GM23338 (cell line): ENCODE measurements at regions not wholly inside any gene's neighbourhood (a gene's known extent, or its start where the extent isn't known, plus 50 kb on each side); places are given as distances from the start of the nearest gene placed in this dataset.

ENCODE experiments used
- CREB1 ChIP-seq: fragments of 250-450 bp; sonication (Bioruptor Pico); IDR thresholded peaks from 2 replicates; pipeline ENCODE4 v1.5.0; 2020; ENCODE audit warnings: low read depth, mild to moderate bottlenecking, moderate library complexity
- EZH2 ChIP-seq: fragments of 200-600 bp; sonication (generic); IDR thresholded peaks from one replicate; pipeline ENCODE4 v1.8.0; 2017; ENCODE audit warnings: antibody characterized with exemption, mild to moderate bottlenecking, low read depth; ENCODE audit not compliant: unreplicated experiment
- EZH2phosphoT487 ChIP-seq: fragments of 200-600 bp; sonication (generic); IDR thresholded peaks from one replicate; pipeline ENCODE4 v1.8.1; 2018; ENCODE audit warnings: antibody characterized with exemption; ENCODE audit not compliant: unreplicated experiment
- POLR2AphosphoS5 ChIP-seq: IDR thresholded peaks from 2 replicates; pipeline ENCODE4 v1.6.1; 2016; ENCODE audit warnings: antibody characterized with exemption, low read depth
- ZNF114 ChIP-seq: fragments of 250-450 bp; sonication (Bioruptor Pico); IDR thresholded peaks from 2 replicates; pipeline ENCODE4 v1.5.0; 2020; ENCODE audit warnings: mild to moderate bottlenecking, moderate library complexity
- ZNF331 ChIP-seq: fragments of 250-450 bp; sonication (Bioruptor Pico); IDR thresholded peaks from 2 replicates; pipeline ENCODE4 v1.5.0; 2020; ENCODE audit warnings: low read depth, mild to moderate bottlenecking, moderate library complexity
- TF ChIP-seq, protein P1 (sequence below), 2 experiments: fragments of 200-600 bp in 1 of 2; sonication (generic) in 1 of 2; conservative IDR thresholded peaks; 2 replicates each; pipeline versions ENCODE4 v1.5.1 to v1.6.1; 2016 to 2017; ENCODE audit warnings: antibody characterized with exemption in 2 of 2, low read depth in 2 of 2, mild to moderate bottlenecking in 2 of 2, moderate library complexity in 1 of 2
- TF ChIP-seq, protein P2 (sequence below): fragments of 250-450 bp; sonication (Bioruptor Pico); IDR thresholded peaks from 2 replicates; pipeline ENCODE4 v1.5.0; 2020; ENCODE audit warnings: mild to moderate bottlenecking, moderate library complexity
- TF ChIP-seq, protein P3 (sequence below): IDR thresholded peaks from one replicate; pipeline ENCODE4 v1.6.1; 2018; ENCODE audit warnings: antibody characterized with exemption; ENCODE audit not compliant: unreplicated experiment

DNA sequence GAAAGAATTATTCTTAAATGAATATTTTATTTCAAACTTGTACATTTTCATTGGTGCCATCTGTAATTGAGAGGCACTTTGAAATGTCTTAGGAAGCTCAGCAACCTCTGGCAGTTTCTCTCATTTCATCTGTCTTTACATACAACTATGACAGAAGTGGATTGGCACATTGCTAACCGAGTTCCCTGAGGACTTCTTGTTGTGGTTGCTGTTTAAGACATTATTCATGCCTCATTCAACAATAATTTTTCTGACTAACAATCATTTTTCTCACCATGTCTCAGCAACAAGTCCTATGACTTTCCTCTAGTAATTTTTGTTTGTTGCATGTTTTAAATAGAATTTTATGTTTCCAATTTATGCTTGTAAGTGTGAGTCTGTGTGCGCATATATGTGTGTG, 284.0 kb upstream of the CWC22 start:
- no peak for TF ChIP-seq EZH2
- TF ChIP-seq, protein P1, sequence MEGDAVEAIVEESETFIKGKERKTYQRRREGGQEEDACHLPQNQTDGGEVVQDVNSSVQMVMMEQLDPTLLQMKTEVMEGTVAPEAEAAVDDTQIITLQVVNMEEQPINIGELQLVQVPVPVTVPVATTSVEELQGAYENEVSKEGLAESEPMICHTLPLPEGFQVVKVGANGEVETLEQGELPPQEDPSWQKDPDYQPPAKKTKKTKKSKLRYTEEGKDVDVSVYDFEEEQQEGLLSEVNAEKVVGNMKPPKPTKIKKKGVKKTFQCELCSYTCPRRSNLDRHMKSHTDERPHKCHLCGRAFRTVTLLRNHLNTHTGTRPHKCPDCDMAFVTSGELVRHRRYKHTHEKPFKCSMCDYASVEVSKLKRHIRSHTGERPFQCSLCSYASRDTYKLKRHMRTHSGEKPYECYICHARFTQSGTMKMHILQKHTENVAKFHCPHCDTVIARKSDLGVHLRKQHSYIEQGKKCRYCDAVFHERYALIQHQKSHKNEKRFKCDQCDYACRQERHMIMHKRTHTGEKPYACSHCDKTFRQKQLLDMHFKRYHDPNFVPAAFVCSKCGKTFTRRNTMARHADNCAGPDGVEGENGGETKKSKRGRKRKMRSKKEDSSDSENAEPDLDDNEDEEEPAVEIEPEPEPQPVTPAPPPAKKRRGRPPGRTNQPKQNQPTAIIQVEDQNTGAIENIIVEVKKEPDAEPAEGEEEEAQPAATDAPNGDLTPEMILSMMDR (conservative IDR thresholded peaks at IDR 0.05; ENCODE audit: low read depth in 2 of 2), result no peak
- TF ChIP-seq POLR2AphosphoS5, result no peak
- TF ChIP-seq, protein P2, sequence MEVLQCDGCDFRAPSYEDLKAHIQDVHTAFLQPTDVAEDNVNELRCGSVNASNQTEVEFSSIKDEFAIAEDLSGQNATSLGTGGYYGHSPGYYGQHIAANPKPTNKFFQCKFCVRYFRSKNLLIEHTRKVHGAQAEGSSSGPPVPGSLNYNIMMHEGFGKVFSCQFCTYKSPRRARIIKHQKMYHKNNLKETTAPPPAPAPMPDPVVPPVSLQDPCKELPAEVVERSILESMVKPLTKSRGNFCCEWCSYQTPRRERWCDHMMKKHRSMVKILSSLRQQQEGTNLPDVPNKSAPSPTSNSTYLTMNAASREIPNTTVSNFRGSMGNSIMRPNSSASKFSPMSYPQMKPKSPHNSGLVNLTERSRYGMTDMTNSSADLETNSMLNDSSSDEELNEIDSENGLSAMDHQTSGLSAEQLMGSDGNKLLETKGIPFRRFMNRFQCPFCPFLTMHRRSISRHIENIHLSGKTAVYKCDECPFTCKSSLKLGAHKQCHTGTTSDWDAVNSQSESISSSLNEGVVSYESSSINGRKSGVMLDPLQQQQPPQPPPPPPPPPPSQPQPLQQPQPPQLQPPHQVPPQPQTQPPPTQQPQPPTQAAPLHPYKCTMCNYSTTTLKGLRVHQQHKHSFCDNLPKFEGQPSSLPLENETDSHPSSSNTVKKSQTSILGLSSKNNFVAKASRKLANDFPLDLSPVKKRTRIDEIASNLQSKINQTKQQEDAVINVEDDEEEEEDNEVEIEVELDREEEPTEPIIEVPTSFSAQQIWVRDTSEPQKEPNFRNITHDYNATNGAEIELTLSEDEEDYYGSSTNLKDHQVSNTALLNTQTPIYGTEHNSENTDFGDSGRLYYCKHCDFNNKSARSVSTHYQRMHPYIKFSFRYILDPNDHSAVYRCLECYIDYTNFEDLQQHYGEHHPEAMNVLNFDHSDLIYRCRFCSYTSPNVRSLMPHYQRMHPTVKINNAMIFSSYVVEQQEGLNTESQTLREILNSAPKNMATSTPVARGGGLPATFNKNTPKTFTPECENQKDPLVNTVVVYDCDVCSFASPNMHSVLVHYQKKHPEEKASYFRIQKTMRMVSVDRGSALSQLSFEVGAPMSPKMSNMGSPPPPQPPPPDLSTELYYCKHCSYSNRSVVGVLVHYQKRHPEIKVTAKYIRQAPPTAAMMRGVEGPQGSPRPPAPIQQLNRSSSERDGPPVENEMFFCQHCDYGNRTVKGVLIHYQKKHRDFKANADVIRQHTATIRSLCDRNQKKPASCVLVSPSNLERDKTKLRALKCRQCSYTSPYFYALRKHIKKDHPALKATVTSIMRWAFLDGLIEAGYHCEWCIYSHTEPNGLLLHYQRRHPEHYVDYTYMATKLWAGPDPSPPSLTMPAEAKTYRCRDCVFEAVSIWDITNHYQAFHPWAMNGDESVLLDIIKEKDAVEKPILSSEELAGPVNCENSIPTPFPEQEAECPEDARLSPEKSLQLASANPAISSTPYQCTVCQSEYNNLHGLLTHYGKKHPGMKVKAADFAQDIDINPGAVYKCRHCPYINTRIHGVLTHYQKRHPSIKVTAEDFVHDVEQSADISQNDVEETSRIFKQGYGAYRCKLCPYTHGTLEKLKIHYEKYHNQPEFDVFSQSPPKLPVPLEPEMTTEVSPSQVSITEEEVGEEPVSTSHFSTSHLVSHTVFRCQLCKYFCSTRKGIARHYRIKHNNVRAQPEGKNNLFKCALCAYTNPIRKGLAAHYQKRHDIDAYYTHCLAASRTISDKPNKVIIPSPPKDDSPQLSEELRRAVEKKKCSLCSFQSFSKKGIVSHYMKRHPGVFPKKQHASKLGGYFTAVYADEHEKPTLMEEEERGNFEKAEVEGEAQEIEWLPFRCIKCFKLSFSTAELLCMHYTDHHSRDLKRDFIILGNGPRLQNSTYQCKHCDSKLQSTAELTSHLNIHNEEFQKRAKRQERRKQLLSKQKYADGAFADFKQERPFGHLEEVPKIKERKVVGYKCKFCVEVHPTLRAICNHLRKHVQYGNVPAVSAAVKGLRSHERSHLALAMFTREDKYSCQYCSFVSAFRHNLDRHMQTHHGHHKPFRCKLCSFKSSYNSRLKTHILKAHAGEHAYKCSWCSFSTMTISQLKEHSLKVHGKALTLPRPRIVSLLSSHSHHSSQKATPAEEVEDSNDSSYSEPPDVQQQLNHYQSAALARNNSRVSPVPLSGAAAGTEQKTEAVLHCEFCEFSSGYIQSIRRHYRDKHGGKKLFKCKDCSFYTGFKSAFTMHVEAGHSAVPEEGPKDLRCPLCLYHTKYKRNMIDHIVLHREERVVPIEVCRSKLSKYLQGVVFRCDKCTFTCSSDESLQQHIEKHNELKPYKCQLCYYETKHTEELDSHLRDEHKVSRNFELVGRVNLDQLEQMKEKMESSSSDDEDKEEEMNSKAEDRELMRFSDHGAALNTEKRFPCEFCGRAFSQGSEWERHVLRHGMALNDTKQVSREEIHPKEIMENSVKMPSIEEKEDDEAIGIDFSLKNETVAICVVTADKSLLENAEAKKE (CRISPR knock-in tag), result no peak
- TF ChIP-seq ZNF331 (CRISPR knock-in tag), result no peak
- TF ChIP-seq EZH2phosphoT487, result no peak
- TF ChIP-seq CREB1 (CRISPR knock-in tag), result no peak
- TF ChIP-seq, protein P3, sequence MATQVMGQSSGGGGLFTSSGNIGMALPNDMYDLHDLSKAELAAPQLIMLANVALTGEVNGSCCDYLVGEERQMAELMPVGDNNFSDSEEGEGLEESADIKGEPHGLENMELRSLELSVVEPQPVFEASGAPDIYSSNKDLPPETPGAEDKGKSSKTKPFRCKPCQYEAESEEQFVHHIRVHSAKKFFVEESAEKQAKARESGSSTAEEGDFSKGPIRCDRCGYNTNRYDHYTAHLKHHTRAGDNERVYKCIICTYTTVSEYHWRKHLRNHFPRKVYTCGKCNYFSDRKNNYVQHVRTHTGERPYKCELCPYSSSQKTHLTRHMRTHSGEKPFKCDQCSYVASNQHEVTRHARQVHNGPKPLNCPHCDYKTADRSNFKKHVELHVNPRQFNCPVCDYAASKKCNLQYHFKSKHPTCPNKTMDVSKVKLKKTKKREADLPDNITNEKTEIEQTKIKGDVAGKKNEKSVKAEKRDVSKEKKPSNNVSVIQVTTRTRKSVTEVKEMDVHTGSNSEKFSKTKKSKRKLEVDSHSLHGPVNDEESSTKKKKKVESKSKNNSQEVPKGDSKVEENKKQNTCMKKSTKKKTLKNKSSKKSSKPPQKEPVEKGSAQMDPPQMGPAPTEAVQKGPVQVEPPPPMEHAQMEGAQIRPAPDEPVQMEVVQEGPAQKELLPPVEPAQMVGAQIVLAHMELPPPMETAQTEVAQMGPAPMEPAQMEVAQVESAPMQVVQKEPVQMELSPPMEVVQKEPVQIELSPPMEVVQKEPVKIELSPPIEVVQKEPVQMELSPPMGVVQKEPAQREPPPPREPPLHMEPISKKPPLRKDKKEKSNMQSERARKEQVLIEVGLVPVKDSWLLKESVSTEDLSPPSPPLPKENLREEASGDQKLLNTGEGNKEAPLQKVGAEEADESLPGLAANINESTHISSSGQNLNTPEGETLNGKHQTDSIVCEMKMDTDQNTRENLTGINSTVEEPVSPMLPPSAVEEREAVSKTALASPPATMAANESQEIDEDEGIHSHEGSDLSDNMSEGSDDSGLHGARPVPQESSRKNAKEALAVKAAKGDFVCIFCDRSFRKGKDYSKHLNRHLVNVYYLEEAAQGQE, result no peak
- no peak for TF ChIP-seq ZNF114
